T-helper 1 cell (primary cell): ENCODE measurements at regions not wholly inside any gene's neighbourhood (a gene's known extent, or its start where the extent isn't known, plus 50 kb on each side); places are given as distances from the start of the nearest gene placed in this dataset.

Experiments used
- DNase-seq, 5 donors: peaks; one replicate each; pipeline ENCODE4 v3.0.0-alpha.2; 2012 to 2020

- DNase-seq, result no peak
These were observed 60.2 kb upstream of the KSR1 start for GRCh38 chr17:27396045-27396444.

GRCh38 chr17:27396941-27397340, 59.3 kb upstream of the KSR1 start:
- DNase-seq, result no peak

GRCh38 chr17:27398691-27399090, 57.6 kb upstream of the KSR1 start:
- DNase-seq, result no peak

- no peak for DNase-seq
These were observed 55.3 kb upstream of the KSR1 start for GRCh38 chr17:27400991-27401390.

GRCh38 chr17:27402943-27403342, 53.3 kb upstream of the KSR1 start:
- no peak for DNase-seq

- DNase-seq, result no peak
These were observed 52.7 kb upstream of the KSR1 start for GRCh38 chr17:27403480-27404005.

GRCh38 chr17:27404676-27405075, 51.6 kb upstream of the KSR1 start:
- no peak for DNase-seq
